Upper lobe of left lung (tissue), 4 donors: ENCODE measurements at regions not wholly inside any gene's neighbourhood (a gene's known extent, or its start where the extent isn't known, plus 50 kb on each side); places are given as distances from the start of the nearest gene placed in this dataset.

Source experiments
- CTCF ChIP-seq, 6 experiments: fragments of 450-650 bp in 4 of 6; fragments of 200-600 bp in 2 of 6; sonication (generic) in 2 of 6; IDR thresholded peaks; one replicate each; pipeline ENCODE4 v1.5.1; 2016 to 2019; ENCODE audit warnings: antibody characterized with exemption in 6 of 6
- POLR2A ChIP-seq, 4 donors: fragments of 450-650 bp; IDR thresholded peaks; one replicate each; pipeline ENCODE4 v1.5.1; 2016 to 2017; ENCODE audit warnings: antibody characterized with exemption in 4 of 4, mild to moderate bottlenecking in 2 of 4

- TF ChIP-seq CTCF (IDR thresholded peaks at IDR 0.05) (no peak), POLR2A (IDR thresholded peaks at IDR 0.05) (no peak)
These were observed 150.8 kb downstream of the OR2B2 start for GRCh38 chr6:27761391-27761790.
